PFSK-1 (cell line): ENCODE measurements at regions not wholly inside any gene's neighbourhood (a gene's known extent, or its start where the extent isn't known, plus 50 kb on each side); places are given as distances from the start of the nearest gene placed in this dataset.

Experiments
- POLR2AphosphoS5 ChIP-seq: IDR thresholded peaks from 2 replicates; pipeline ENCODE4 v1.6.1; 2012; ENCODE audit warnings: low read depth, mild to moderate bottlenecking, control low read depth, low read length, moderate library complexity
- TAF1 ChIP-seq: IDR thresholded peaks from 2 replicates; pipeline ENCODE4 v1.6.1; 2012; ENCODE audit warnings: low read length, control low read depth, borderline replicate concordance; ENCODE audit not compliant: insufficient read depth

- TF ChIP-seq POLR2AphosphoS5 (no peak), TAF1 (no peak)
Measured at GRCh38 chr17:71628306-71628705, 492.5 kb upstream of the SOX9 start.
